Stimulated activated CD4-positive, alpha-beta T cell treated with anti-CD3 and anti-CD28 coated beads, Interleukin-4, amount 100 ng/mL, for 48 hours (primary cell): ENCODE measurements at regions not wholly inside any gene's neighbourhood (a gene's known extent, or its start where the extent isn't known, plus 50 kb on each side); places are given as distances from the start of the nearest gene placed in this dataset.
"Not testable (repeated sequence)": the region's sequence is repeated elsewhere in the genome, so short reads cannot be mapped to it uniquely, and the experiment has no call there.

Experiments
- DNase-seq, 2 donors: peaks; one replicate each; pipeline ENCODE4 v3.0.0-alpha.2; 2020; ENCODE audit warnings: low read depth in 2 of 2

DNA sequence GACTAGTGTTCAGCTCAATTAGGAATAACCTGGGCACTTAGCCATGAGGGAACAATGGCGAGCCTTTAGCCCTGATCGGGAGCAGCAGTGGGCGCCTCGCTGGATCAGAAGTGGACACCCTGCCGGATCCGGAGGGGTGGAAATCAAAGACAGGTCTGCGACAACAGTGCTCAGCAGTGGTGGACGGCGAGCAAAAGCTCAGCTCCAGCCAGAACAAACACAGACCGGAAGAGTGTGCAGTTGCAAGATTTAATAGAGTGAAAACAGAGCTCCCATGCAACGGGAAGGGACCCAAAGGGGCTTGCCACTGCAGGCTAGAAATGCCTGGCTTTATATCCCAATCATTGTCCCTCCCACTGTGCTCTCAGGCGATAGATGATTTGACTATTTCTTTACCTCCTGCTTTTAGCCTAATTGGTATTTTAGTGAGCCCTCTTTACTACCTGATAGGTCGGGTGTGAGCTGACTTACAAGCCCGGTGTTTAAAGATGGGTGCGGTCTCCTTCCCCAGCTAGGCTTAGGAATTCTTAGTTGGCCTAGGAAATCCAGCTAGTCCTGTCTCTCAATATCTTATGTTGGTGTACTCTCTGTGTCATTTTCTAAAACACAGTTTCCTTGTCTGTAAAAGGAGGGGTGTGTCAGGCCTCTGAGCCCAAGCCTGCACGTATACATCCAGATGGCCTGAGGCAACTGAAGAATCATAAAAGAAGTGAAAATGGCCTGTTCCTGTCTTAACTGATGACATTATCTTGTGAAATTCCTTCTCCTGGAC is 1258.8 kb upstream of the TENM4 start:
- DNase-seq, result not testable (repeated sequence)

DNA sequence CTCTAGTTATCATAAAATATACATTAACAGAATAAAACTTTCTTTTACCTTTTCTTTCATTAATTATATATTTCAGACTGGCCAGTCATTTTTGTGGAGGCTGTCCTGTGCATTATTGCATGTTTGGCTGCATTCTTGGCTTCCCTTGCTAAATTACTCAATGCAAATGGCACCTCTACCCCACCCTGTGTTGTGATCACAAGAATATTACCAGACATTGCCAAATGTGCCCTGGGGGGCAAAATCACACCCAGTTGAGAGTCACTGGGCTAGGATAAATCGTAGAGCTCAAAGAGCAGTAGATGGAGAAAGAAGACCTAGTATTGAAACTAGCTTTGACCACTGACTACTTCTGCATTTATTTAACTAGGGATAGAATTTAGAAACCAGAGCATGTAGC is 1257.8 kb upstream of the TENM4 start:
- no peak for DNase-seq

- DNase-seq, result no peak
These were observed 1253.6 kb upstream of the TENM4 start for GRCh38 chr11:80694385-80694784.

DNA sequence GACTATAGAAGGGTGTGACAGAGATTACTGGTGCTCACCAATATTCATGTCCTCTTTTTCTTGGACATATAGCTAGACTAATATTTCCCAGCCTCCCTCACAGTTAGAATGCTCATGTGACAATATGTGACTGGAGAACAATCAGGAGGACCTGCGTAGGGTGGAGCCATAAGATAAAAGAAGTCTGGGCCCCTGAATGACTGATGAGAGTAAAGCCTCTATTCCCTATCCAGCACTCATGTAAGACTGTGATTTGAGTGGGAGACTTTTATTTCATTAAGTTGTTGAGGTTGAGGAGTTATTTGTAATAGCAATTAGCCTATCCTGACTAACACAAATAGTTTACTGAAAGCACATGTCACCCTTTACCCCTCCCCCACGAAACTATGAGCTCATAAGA is 1247.1 kb upstream of the TENM4 start:
- DNase-seq, result no peak

DNA sequence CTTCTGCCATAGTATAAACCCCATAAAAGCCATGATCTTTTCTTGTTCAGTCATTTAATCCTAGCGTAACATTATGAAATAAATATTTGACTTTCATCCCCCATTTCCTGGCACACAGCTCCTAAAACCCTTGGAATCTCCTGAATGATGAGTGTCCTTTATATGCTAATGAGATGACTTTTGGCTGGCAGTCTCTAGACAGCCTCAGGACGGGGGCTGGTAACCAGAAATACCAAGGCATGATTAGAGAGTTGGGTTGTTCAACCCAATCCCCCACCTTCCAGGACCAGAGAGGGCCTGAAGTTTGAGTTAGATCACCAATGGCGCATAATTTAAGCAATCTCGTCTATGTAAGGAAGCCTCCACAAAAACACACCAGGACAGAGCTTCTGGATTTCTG is 1246.1 kb upstream of the TENM4 start:
- DNase-seq, result no peak

DNA sequence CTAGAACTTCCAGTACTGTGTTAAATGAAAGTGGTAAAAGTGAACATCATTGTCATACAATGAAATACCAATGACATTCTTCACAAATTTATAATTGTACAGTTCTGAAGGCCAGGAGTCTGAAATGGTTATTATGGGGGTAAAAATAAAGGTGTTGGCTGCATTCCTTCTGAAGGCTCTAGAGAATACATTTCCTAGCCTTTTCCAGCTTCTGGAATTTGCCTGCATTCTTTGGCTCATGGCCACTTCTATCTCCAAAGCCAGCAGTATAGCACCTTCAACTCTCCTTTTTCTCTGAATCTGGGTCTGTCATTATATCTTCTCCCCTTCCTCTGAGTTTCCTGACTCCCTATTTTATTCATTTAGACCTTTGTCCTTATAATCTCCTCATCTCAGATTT is 1232.7 kb upstream of the TENM4 start:
- no peak for DNase-seq

- DNase-seq, result no peak
These were observed 1228.8 kb upstream of the TENM4 start for GRCh38 chr11:80669620-80670019.

GRCh38 chr11:80668039-80668438 is 1227.2 kb upstream of the TENM4 start:
- DNase-seq, result no peak

- DNase-seq, result no peak
These were observed 1215.0 kb upstream of the TENM4 start for GRCh38 chr11:80655834-80656233.

DNA sequence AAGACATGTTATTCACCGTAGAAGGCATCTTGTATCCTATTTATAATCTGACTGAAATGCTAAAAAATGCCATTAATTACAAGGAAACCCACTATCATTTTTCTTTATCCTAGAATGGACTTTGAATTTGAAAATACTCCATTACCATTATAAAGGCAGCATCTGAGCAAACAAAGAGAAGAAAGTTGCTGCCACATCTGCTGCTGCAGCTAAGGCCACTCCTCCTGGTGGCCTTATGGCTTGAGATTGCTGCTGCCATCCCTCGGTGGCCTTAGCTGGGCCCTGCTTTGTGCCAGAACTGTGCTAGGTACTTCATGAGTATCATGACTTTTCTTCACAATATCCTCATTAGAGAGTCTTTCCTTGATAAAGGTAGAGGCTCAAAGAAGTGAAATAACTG is 1210.1 kb upstream of the TENM4 start:
- no peak for DNase-seq

GRCh38 chr11:80649186-80649585 is 1208.4 kb upstream of the TENM4 start:
- DNase-seq, result no peak

GRCh38 chr11:80638296-80638695 is 1197.5 kb upstream of the TENM4 start:
- no peak for DNase-seq

- no peak for DNase-seq
These were observed 1196.7 kb upstream of the TENM4 start for GRCh38 chr11:80637571-80637970.

DNA sequence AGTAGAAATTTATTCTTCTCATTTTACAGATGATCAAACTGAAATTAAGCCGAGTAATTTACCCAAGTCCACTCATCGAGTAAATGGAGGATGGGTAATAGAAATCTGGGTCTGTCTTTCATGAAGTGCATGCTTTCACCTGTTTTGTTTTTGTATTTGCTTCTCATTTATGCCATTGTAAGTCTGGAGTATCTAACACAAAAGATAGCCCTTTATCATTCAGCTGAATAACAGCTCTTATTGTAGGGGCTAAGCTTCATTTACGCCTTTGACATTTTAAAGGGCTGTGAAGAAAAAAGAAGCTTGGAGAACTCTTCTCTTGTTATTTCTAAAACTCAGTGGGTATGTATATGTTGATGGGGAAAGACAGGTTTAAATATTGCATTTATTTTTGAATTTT is 1196.2 kb upstream of the TENM4 start:
- no peak for DNase-seq

DNA sequence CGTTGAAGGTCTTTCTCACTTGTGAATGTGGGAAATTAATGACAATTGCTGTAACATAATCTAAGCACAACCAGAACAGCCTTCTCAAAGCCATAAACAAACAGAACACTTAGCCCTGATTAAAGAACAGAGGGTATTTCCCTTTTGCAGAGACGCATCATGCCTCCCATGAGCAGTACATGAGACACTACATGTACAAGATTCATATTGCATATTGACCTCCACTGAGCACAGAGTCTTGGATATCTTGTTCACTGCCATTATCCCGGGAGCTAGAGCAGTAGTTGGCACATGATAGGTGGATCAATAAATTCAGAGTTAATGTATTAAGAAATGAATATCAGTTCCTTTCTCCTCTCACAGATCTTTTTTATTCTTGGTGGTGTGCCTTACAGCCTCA is 1194.3 kb upstream of the TENM4 start:
- DNase-seq, result no peak

DNA sequence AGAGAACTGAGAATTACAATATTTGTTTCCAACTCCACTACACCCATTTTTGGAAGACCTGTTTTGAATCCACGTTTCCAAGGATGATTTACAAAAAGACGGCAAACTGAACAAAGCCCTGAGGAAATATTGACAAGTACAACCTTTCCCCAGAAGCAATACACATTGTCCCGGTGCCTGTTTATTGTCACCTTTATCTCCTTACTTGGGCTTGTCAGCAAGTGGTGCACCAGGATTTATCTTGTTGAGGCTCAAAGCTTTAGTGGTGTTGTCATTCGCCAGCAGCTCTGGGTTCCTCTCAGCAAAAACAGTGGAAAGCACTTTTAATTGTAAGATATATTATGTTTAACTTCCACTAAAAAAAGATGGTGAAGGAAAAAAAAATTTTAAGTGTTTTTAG is 1191.9 kb upstream of the TENM4 start:
- DNase-seq, result no peak

GRCh38 chr11:80632156-80632555 is 1191.3 kb upstream of the TENM4 start:
- DNase-seq, result no peak

DNA sequence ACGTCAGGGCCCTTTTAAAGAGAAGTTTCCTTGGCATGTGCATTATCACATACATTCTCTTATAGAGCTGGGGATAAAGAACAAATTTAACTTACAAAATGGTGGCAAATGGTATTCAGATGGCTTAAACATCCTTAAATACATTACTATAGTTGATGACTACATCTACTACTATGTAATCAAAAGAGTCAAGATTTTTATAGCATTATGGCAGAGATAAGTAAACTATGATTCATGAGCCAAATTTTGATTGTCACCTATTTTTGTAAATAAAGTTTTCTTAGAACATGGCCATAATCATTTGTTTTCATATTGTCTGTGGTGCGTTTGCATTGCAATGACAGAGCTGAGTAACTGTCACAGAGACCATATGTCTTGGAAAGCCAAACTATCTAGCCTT is 1188.6 kb upstream of the TENM4 start:
- DNase-seq, result no peak

GRCh38 chr11:80627364-80627763 is 1186.5 kb upstream of the TENM4 start:
- DNase-seq, result no peak

- no peak for DNase-seq
These were observed 1185.9 kb upstream of the TENM4 start for GRCh38 chr11:80626721-80627120.

- no peak for DNase-seq
These were observed 1184.7 kb upstream of the TENM4 start for GRCh38 chr11:80625563-80625962.

- no peak for DNase-seq
These were observed 1181.0 kb upstream of the TENM4 start for GRCh38 chr11:80621871-80622270.

DNA sequence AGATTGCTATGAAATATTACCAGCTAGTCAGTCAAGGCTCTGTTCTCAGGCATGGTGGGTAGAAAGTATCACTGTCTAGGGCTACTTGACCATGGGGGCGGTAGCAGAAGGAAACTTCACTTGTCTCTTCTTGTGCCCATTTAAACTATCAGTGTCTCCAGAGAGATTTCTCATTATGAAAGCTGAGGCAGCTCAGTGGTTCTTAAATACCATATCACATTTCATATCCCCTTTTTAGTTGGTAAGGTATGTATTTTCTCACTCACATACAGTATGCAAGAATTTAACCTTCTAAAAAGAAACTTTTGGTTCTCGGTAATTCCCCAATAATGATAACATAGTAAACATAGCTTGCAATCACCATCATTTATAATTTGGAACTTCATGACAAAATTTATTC is 1180.0 kb upstream of the TENM4 start:
- DNase-seq, result no peak

- DNase-seq, result no peak
These were observed 1176.3 kb upstream of the TENM4 start for GRCh38 chr11:80617156-80617555.
